ENCODE measurements at regions not wholly inside any gene's neighbourhood (a gene's known extent, or its start where the extent isn't known, plus 50 kb on each side); places are given as distances from the start of the nearest gene placed in this dataset.

GRCh38 chr16:73385696-73386095 lies 337.8 kb upstream of the ZFHX3 start:
- DNase-seq = no peak

- no peak for DNase-seq
Measured at GRCh38 chr16:73384506-73385089, 336.7 kb upstream of the ZFHX3 start.

- DNase-seq = no peak
Measured at GRCh38 chr16:73383988-73384365, 336.0 kb upstream of the ZFHX3 start.

- no peak for DNase-seq
Measured at GRCh38 chr16:73383195-73383987, 335.5 kb upstream of the ZFHX3 start.

- DNase-seq = no peak
Measured at GRCh38 chr16:73378471-73378870, 330.5 kb upstream of the ZFHX3 start.

- no peak for DNase-seq
Measured at GRCh38 chr16:73371584-73372319, 323.8 kb upstream of the ZFHX3 start.

- DNase-seq = no peak
Measured at GRCh38 chr16:73369851-73370250, 321.9 kb upstream of the ZFHX3 start.

- DNase-seq = no peak
Measured at GRCh38 chr16:73368715-73369114, 320.8 kb upstream of the ZFHX3 start.

GRCh38 chr16:73365016-73365551 lies 317.2 kb upstream of the ZFHX3 start:
- peak; percentile 79 for DNase-seq

- DNase-seq = peak; percentile 8
Measured at GRCh38 chr16:73364413-73364812, 316.5 kb upstream of the ZFHX3 start.

- no peak for DNase-seq
Measured at GRCh38 chr16:73361061-73361460, 313.1 kb upstream of the ZFHX3 start.

- no peak for DNase-seq
Measured at GRCh38 chr16:73356401-73357079, 308.6 kb upstream of the ZFHX3 start.

- no peak for DNase-seq
Measured at GRCh38 chr16:73355981-73356380, 308.1 kb upstream of the ZFHX3 start.

- DNase-seq = peak; percentile 4
Measured at GRCh38 chr16:73354434-73354833, 306.5 kb upstream of the ZFHX3 start.

GRCh38 chr16:73350707-73351452 lies 303.0 kb upstream of the ZFHX3 start:
- DNase-seq = no peak

- DNase-seq = no peak
Measured at GRCh38 chr16:73347500-73348375, 299.8 kb upstream of the ZFHX3 start.

GRCh38 chr16:73339821-73340220 lies 291.9 kb upstream of the ZFHX3 start:
- peak; percentile 56 for DNase-seq

GRCh38 chr16:73337373-73338296 lies 289.7 kb upstream of the ZFHX3 start:
- DNase-seq = no peak

GRCh38 chr16:73329358-73330286 lies 281.7 kb upstream of the ZFHX3 start:
- DNase-seq = peak; percentile 1

All from NCI-H69 (cell line).